ENCODE measurements at regions not wholly inside any gene's neighbourhood (a gene's known extent, or its start where the extent isn't known, plus 50 kb on each side); places are given as distances from the start of the nearest gene placed in this dataset.

GRCh38 chr6:164337024-164337924 lies 922.8 kb downstream of the QKI start:
- TF ChIP-seq EZH2phosphoT487 (IDR thresholded peaks at IDR 0.05; ENCODE audit: borderline replicate concordance, low read length) (no peak), CTCF (IDR thresholded peaks at IDR 0.05; ENCODE audit: low read depth, low read length, poor library complexity, severe bottlenecking) (no peak)
